T-helper 2 cell (primary cell): ENCODE measurements at regions not wholly inside any gene's neighbourhood (a gene's known extent, or its start where the extent isn't known, plus 50 kb on each side); places are given as distances from the start of the nearest gene placed in this dataset.

Experiments used
- DNase-seq, 5 experiments: peaks; one replicate each; pipeline versions ENCODE4 v3.0.0 to v3.0.0-alpha.2; 2012 to 2022

DNA sequence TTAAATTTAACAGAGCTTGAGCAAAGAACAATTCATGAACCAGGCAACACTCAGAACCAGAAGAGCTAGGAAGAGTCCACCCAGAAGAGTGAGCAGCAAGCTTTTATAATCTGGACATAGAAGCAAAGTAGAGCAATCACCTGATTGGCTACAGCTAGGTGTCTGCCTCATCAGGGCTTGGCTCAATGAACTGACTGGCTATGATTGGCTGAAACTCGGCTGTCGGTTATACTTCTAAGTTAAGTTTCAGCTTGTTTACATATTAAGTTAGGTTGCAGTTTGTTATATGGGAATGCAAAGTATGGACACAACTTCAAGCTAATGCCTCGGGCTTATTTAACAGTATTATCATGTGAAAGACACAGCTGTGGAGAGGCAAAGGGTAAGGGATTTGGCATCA, 63.2 kb upstream of the NABP1 start:
- no peak for DNase-seq

DNA sequence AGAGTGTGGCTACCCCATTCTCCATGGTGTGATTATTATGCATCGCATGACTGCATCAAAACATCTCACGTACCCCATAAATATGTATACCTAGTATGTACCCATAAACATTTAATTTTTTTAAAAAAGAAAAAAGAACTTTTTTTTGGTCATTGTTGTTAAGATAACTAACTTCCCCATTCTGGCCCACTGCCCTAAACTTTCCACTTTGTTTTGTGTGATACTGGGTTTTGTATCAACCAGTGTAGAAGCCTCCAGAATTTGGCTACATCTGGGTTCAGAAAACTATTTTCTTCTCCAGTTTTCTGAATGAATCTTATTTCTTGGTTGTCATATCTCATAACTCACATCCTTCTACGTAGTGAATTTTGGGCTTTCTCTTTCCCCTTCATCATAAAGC, 62.3 kb upstream of the NABP1 start:
- no peak for DNase-seq

DNA sequence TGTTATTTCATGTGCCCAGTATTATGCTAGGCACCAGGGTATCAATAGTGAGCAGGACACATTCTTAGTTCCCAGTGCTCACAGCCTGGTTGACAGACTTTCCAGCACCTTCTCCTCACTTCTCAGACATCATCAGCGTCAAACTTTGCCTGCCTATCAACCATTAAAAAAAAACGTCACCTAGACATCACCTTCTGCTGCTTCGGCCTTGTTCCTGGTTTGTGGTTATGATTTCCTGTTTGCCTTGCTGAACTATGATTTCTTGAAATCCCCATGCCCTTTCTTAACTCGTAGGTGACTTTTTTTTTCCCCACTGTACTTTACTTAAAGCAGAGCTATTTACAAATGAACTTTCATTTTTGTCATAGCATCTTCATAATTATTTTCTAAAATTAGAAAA, 60.4 kb upstream of the NABP1 start:
- DNase-seq, result peak in 4 of 5 experiments; percentile 12 to 93 (median 56)

- no peak for DNase-seq
Observed at GRCh38 chr2:191618046-191618780, 59.7 kb upstream of the NABP1 start.

GRCh38 chr2:191618786-191619185, 59.1 kb upstream of the NABP1 start:
- DNase-seq, result no peak

- no peak for DNase-seq
Observed at GRCh38 chr2:191620144-191620543, 57.8 kb upstream of the NABP1 start.

- DNase-seq, result peak in 1 of 5 experiments; percentile 39
Observed at GRCh38 chr2:191622374-191623320, 55.3 kb upstream of the NABP1 start.

GRCh38 chr2:191625016-191625415, 52.9 kb upstream of the NABP1 start:
- peak in 3 of 5 experiments; percentile 43 to 96 (median 44) for DNase-seq

GRCh38 chr2:191625446-191625845, 52.5 kb upstream of the NABP1 start:
- DNase-seq, result no peak

DNA sequence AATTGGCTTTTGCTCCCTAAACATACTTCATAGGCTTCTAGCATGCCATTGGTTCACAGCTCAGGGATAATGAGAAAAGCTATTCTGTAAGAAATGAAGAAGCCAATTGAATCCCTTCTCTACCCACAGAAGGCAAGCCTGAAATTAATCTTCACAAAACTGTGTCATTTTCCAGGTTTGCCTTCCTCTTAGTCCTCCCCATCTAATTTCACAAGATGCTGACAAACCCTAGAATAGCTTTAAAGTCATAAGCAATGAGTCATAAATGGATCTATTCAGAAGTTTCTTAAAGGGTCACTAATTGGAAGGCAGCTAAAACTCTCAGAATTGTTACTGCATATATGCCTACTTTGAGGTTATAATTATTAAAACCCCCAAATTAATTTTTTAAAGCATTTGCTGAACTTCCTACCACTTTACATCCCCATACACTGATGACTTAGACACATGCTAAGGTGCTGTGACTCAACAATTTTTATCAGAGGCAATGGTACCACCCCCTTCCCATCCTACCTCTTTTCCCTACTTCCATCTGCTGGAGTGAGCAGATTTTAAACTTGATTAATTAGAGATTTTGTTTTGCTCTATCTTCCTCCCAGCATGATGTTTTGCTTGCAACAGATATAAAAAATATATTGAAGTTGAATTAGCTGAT, 51.3 kb upstream of the NABP1 start:
- DNase-seq, result no peak

GRCh38 chr2:191627518-191627917, 50.4 kb upstream of the NABP1 start:
- DNase-seq, result no peak
